Transverse colon (tissue), 3 donors: ENCODE measurements at regions not wholly inside any gene's neighbourhood (a gene's known extent, or its start where the extent isn't known, plus 50 kb on each side); places are given as distances from the start of the nearest gene placed in this dataset.

Experiments
- CTCF ChIP-seq, 5 experiments: fragments of 200-600 bp in 3 of 5; fragments of 450-650 bp in 2 of 5; sonication (generic) in 3 of 5; IDR thresholded peaks; 1 replicate in 2 of 5; 2 replicates in 3 of 5; pipeline ENCODE4 v1.5.1; 2016 to 2017; ENCODE audit warnings: antibody characterized with exemption in 5 of 5, inconsistent platforms in 3 of 5, mild to moderate bottlenecking in 2 of 5, moderate library complexity in 1 of 5
- POLR2A ChIP-seq: fragments of 450-650 bp; IDR thresholded peaks from one replicate; pipeline ENCODE4 v1.6.1; 2016; ENCODE audit warnings: antibody characterized with exemption, mild to moderate bottlenecking, moderate library complexity

DNA sequence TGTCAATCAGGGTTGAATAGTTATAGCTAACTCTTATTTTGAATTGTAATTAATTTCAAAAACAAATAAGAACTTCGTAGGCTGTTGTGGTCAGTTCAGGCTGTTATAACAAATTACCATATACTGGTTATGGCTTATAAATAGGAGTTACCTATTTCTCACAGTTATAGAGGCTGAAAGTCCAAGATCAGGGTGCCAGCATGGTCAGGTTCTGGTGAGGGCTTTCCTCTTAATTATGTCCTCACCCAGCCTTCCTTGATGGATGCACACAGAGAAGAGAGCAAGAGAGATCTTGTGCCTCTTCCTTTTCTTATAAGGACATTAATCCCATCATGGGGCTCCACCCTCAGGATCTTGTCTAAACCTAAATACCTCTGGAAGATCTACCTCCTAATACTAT lies 265.9 kb upstream of the SUCLG2 start:
- TF ChIP-seq CTCF (IDR thresholded peaks at IDR 0.05), result no peak
- no peak for TF ChIP-seq POLR2A
